Astrocyte (in vitro differentiated cells and primary cell): ENCODE measurements at regions not wholly inside any gene's neighbourhood (a gene's known extent, or its start where the extent isn't known, plus 50 kb on each side); places are given as distances from the start of the nearest gene placed in this dataset.

Source experiments
- DNase-seq: peaks from one replicate; pipeline ENCODE4 v3.0.0-alpha.2; 2010; ENCODE audit warnings: low read depth
- FAIRE-seq: peaks from 2 replicates; lab custom pipeline; 2011; peaks lifted over from hg19 to GRCh38; lab: Jason Lieb, UNC
- H2AFZ ChIP-seq: 2 replicates; pipeline ENCODE4 v1.6.0; 2012; ENCODE audit warnings: low read depth, low read length, inconsistent platforms
- H3K27ac ChIP-seq: 2 replicates; pipeline ENCODE4 v1.5.1; 2011; ENCODE audit warnings: low read depth, low read length, inconsistent platforms
- H3K27me3 ChIP-seq: 2 replicates; pipeline ENCODE4 v1.6.0; 2011; ENCODE audit warnings: low read length, inconsistent platforms; ENCODE audit not compliant: insufficient read depth
- H3K36me3 ChIP-seq: 2 replicates; pipeline ENCODE4 v1.5.1; 2011; ENCODE audit warnings: low read length, inconsistent platforms; ENCODE audit not compliant: insufficient read depth
- H3K4me1 ChIP-seq: 2 replicates; pipeline ENCODE4 v1.5.1; 2011; ENCODE audit warnings: low read length, inconsistent platforms; ENCODE audit not compliant: insufficient read depth
- H3K4me2 ChIP-seq: 2 replicates; pipeline ENCODE4 v1.6.0; 2012; ENCODE audit warnings: low read length, inconsistent platforms
- H3K4me3 ChIP-seq: 2 replicates; pipeline ENCODE4 v1.5.1; 2011; ENCODE audit warnings: low read depth, mild to moderate bottlenecking, low read length, inconsistent platforms; ENCODE audit not compliant: insufficient read depth
- H3K79me2 ChIP-seq: 2 replicates; pipeline ENCODE4 v1.6.0; 2012; ENCODE audit warnings: mild to moderate bottlenecking, low read length, inconsistent platforms; ENCODE audit not compliant: insufficient read depth
- H3K9ac ChIP-seq: 2 replicates; pipeline ENCODE4 v1.6.0; 2012; ENCODE audit warnings: mild to moderate bottlenecking, low read length, inconsistent platforms
- H3K9me3 ChIP-seq: 2 replicates; pipeline ENCODE4 v1.5.1; 2012; ENCODE audit warnings: low read depth, mild to moderate bottlenecking, low read length, inconsistent platforms; ENCODE audit not compliant: insufficient read depth
- H4K20me1 ChIP-seq: 2 replicates; pipeline ENCODE4 v1.6.0; 2012; ENCODE audit warnings: low read length, inconsistent platforms; ENCODE audit not compliant: insufficient read depth
- H3K27ac Mint-ChIP-seq: one replicate; pipeline ENCODE4 v1.8.0; 2021; ENCODE audit warnings: mild to moderate bottlenecking, mixed read lengths; ENCODE audit not compliant: unreplicated experiment
- H3K27me3 Mint-ChIP-seq: one replicate; pipeline ENCODE4 v1.8.0; 2021; ENCODE audit warnings: low read depth, mixed read lengths; ENCODE audit not compliant: unreplicated experiment
- H3K36me3 Mint-ChIP-seq: one replicate; pipeline ENCODE4 v1.8.0; 2021; ENCODE audit warnings: low read depth, mixed read lengths; ENCODE audit not compliant: unreplicated experiment
- H3K4me1 Mint-ChIP-seq: one replicate; pipeline ENCODE4 v1.8.0; 2021; ENCODE audit warnings: low read depth, mixed read lengths; ENCODE audit not compliant: unreplicated experiment
- H3K4me3 Mint-ChIP-seq: one replicate; pipeline ENCODE4 v1.8.0; 2021; ENCODE audit warnings: mild to moderate bottlenecking, moderate library complexity, mixed read lengths; ENCODE audit not compliant: unreplicated experiment
- H3K9me3 Mint-ChIP-seq: one replicate; pipeline ENCODE4 v1.8.0; 2021; ENCODE audit warnings: mild to moderate bottlenecking, mixed read lengths; ENCODE audit not compliant: unreplicated experiment
- EZH2 ChIP-seq: IDR thresholded peaks from 2 replicates; pipeline ENCODE4 v1.6.1; 2012; ENCODE audit warnings: mild to moderate bottlenecking, low read length, inconsistent platforms; ENCODE audit not compliant: insufficient read depth
- TF ChIP-seq, protein P1 (sequence below): IDR thresholded peaks from 2 replicates; pipeline ENCODE4 v1.5.1; 2011; ENCODE audit warnings: low read depth, mild to moderate bottlenecking, inconsistent platforms, low read length, moderate library complexity; ENCODE audit not compliant: insufficient read depth

DNA sequence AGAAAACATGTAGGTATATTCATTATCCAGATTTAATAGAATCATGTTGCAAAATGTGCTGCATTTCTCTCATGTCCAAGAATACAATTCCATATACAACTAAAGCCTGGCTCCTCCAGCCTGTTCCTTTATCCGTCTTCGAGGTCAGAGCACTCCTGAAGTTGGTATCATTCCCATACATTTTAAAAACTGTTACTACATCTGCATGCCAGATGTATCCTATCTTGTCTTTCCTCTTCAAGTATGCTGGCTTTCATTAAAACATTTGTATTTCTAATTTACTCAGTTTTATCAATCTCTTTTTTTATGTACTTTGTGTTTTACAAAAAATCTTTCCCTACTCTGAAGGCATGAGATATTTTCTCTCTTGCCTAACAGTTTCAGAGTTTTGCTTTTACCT is 536.6 kb upstream of the USP24 start:
- no peak overlapping the region for H3K4me3 Mint-ChIP-seq
- no peaks in the 10 kb centered on the region for H3K36me3 Mint-ChIP-seq
- H2AFZ ChIP-seq, result no peak overlapping the region
- DNase-seq (no peak), FAIRE-seq (no peak)
- no peak overlapping the region for H3K27ac ChIP-seq
- H3K9me3 ChIP-seq, result no peaks in the 10 kb centered on the region
- peaks cover 4% of the 10 kb centered on the region for H3K27me3 Mint-ChIP-seq
- H3K79me2 ChIP-seq, result no peaks in the 10 kb centered on the region
- no peak overlapping the region for H3K27ac Mint-ChIP-seq
- H4K20me1 ChIP-seq, result no peaks in the 10 kb centered on the region
- no peak overlapping the region for H3K9ac ChIP-seq
- H3K4me1 ChIP-seq, result no peaks in the 10 kb centered on the region
- peaks cover 3% of the 10 kb centered on the region for H3K9me3 Mint-ChIP-seq
- H3K4me1 Mint-ChIP-seq, result no peaks in the 10 kb centered on the region
- no peak overlapping the region for H3K4me2 ChIP-seq
- H3K27me3 ChIP-seq, result no peaks in the 10 kb centered on the region
- TF ChIP-seq, protein P1, sequence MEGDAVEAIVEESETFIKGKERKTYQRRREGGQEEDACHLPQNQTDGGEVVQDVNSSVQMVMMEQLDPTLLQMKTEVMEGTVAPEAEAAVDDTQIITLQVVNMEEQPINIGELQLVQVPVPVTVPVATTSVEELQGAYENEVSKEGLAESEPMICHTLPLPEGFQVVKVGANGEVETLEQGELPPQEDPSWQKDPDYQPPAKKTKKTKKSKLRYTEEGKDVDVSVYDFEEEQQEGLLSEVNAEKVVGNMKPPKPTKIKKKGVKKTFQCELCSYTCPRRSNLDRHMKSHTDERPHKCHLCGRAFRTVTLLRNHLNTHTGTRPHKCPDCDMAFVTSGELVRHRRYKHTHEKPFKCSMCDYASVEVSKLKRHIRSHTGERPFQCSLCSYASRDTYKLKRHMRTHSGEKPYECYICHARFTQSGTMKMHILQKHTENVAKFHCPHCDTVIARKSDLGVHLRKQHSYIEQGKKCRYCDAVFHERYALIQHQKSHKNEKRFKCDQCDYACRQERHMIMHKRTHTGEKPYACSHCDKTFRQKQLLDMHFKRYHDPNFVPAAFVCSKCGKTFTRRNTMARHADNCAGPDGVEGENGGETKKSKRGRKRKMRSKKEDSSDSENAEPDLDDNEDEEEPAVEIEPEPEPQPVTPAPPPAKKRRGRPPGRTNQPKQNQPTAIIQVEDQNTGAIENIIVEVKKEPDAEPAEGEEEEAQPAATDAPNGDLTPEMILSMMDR, result no peak
- TF ChIP-seq EZH2, result no peak
- no peaks in the 10 kb centered on the region for H3K36me3 ChIP-seq
- no peak overlapping the region for H3K4me3 ChIP-seq

DNA sequence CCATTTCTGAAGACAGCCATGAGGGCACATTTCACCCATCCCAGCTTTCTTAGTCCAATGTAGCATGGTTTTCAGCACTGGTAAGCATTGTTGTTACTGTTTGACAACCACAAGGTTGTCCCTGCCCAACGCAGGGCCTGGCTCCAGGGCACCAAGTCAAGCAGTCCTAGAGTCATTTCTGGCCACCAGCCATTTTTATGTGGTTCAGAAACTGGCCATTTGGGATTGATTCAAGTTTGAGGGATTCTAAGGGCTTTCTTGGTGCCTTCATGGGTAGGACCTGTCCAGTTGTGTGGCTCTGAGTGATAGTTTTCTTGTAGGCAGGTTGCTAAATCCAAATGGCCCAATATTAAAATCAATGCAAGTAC is 535.4 kb upstream of the USP24 start:
- H3K36me3 ChIP-seq, result no peaks in the 10 kb centered on the region
- no peak overlapping the region for H3K4me3 ChIP-seq
- H3K27me3 ChIP-seq, result no peaks in the 10 kb centered on the region
- H3K9me3 Mint-ChIP-seq, result peaks cover under 1% of the 10 kb centered on the region
- no peak overlapping the region for H2AFZ ChIP-seq
- no peaks in the 10 kb centered on the region for H3K9me3 ChIP-seq
- no peaks in the 10 kb centered on the region for H3K79me2 ChIP-seq
- no peak overlapping the region for H3K4me3 Mint-ChIP-seq
- no peak overlapping the region for H3K9ac ChIP-seq
- no peaks in the 10 kb centered on the region for H4K20me1 ChIP-seq
- H3K27me3 Mint-ChIP-seq, result peaks cover 4% of the 10 kb centered on the region
- no peak overlapping the region for H3K27ac ChIP-seq
- no peaks in the 10 kb centered on the region for H3K4me1 ChIP-seq
- FAIRE-seq (no peak), DNase-seq (no peak)
- no peak overlapping the region for H3K4me2 ChIP-seq
- no peaks in the 10 kb centered on the region for H3K36me3 Mint-ChIP-seq
- no peaks in the 10 kb centered on the region for H3K4me1 Mint-ChIP-seq
- no peak for TF ChIP-seq EZH2
- TF ChIP-seq, protein P1, result no peak
- no peak overlapping the region for H3K27ac Mint-ChIP-seq

DNA sequence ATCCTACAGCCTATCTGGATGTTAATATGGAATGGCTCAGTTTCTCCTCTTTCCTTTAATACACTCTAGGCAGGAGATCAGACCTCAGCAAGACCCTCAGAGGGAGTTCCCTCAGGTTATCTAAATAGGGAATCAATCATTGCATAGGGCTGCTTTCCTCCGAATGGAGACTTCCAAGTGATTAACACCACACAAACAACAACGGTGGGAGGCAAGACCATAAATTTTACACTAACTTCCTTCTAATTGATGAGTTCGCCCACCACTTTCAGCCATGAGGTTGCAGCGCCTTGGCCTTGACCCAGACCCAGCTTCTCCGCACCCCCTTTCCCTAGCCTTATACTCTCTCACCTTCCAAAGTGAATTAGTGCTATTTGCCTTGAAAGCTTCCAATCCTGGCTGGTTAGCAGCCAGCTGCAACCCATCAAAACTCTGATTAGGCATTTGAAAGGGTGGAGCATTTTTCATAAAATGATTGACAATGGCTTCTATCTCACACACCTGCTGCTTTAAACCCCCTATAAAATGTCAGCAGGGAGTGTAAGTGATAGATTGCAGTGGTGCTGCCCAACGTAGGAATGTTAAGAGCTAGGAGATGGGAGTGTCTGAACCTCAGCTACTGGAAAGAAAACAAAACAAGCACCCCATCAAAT is 534.9 kb upstream of the USP24 start:
- Histone ChIP-seq H3K4me3 (no peak overlapping the region), H2AFZ (no peak overlapping the region), H3K27ac (no peak overlapping the region), H3K4me2 (no peak overlapping the region), H3K4me1 (no peaks in the 10 kb centered on the region), H3K9me3 (no peaks in the 10 kb centered on the region), H3K27me3 (no peaks in the 10 kb centered on the region), H3K79me2 (no peaks in the 10 kb centered on the region), H3K9ac (no peak overlapping the region), H3K36me3 (no peaks in the 10 kb centered on the region), H4K20me1 (no peaks in the 10 kb centered on the region)
- DNase-seq (no peak), FAIRE-seq (no peak)
- TF ChIP-seq, protein P1, result no peak
- no peak for TF ChIP-seq EZH2
- Mint-ChIP-seq H3K36me3 (no peaks in the 10 kb centered on the region), H3K27ac (no peak overlapping the region), H3K9me3 (no peaks in the 10 kb centered on the region), H3K4me1 (no peaks in the 10 kb centered on the region), H3K4me3 (no peak overlapping the region), H3K27me3 (peaks cover 4% of the 10 kb centered on the region)
